Endothelial cell of umbilical vein (primary cell): ENCODE measurements at regions not wholly inside any gene's neighbourhood (a gene's known extent, or its start where the extent isn't known, plus 50 kb on each side); places are given as distances from the start of the nearest gene placed in this dataset.

Source experiments
- CTCF ChIP-seq, 2 donors: IDR thresholded peaks; 1 replicate in 1 of 2; 2 replicates in 1 of 2; pipeline ENCODE4 v1.5.1; 2011; ENCODE audit warnings: low read length in 2 of 2, mild to moderate bottlenecking in 2 of 2, moderate library complexity in 2 of 2, control low read depth in 1 of 2, inconsistent platforms in 1 of 2, low read depth in 1 of 2; ENCODE audit not compliant: insufficient read depth in 1 of 2; ENCODE audit errors: extremely low read depth in 1 of 2
- EZH2 ChIP-seq: IDR thresholded peaks from 2 replicates; pipeline ENCODE4 v1.6.1; 2012; ENCODE audit warnings: borderline replicate concordance, low read depth, mild to moderate bottlenecking, moderate library complexity, low read length, inconsistent platforms; ENCODE audit not compliant: severe bottlenecking
- FOS ChIP-seq: IDR thresholded peaks from 2 replicates; pipeline ENCODE4 v1.6.1; 2011; ENCODE audit warnings: mild to moderate bottlenecking, low read length, moderate library complexity, borderline replicate concordance; ENCODE audit not compliant: insufficient read depth
- GATA2 ChIP-seq: IDR thresholded peaks from 2 replicates; pipeline ENCODE4 v1.7.0; 2011; ENCODE audit warnings: low read depth, mild to moderate bottlenecking, moderate library complexity, mixed read lengths, low read length; ENCODE audit not compliant: insufficient read length, insufficient read depth
- JUN ChIP-seq: IDR thresholded peaks from 2 replicates; pipeline ENCODE4 v1.6.1; 2011; ENCODE audit warnings: borderline replicate concordance, low read depth; ENCODE audit not compliant: insufficient read length, insufficient read depth
- MAX ChIP-seq: IDR thresholded peaks from 2 replicates; pipeline ENCODE4 v1.6.1; 2011; ENCODE audit not compliant: insufficient read depth, insufficient read length
- MYC ChIP-seq: IDR thresholded peaks from one replicate; pipeline ENCODE4 v1.6.1; 2011; ENCODE audit warnings: mild to moderate bottlenecking, low read depth, low read length
- POLR2A ChIP-seq: IDR thresholded peaks from 2 replicates; pipeline ENCODE4 v1.6.1; 2012; ENCODE audit warnings: low read depth, mild to moderate bottlenecking, control low read depth, low read length
- POLR2AphosphoS5 ChIP-seq: IDR thresholded peaks from 2 replicates; pipeline ENCODE4 v1.6.1; 2012; ENCODE audit warnings: low read depth, mild to moderate bottlenecking, control low read depth, low read length, moderate library complexity; ENCODE audit not compliant: insufficient read depth

- TF ChIP-seq CTCF (IDR thresholded peaks at IDR 0.05; ENCODE audit: extremely low read depth in 1 of 2, insufficient read depth in 1 of 2, low read depth in 1 of 2, low read length in 2 of 2) (no peak), POLR2A (no peak), EZH2 (no peak), MYC (no peak), GATA2 (no peak), MAX (no peak), POLR2AphosphoS5 (no peak), JUN (no peak), FOS (no peak)
Observed at GRCh38 chr1:83060651-83061390, 938.1 kb downstream of the TTLL7 start.
